Adrenal gland (tissue), 9 donors: ENCODE measurements at regions not wholly inside any gene's neighbourhood (a gene's known extent, or its start where the extent isn't known, plus 50 kb on each side); places are given as distances from the start of the nearest gene placed in this dataset.
A peak's percentile ranks its signal among the peaks of the same experiment; 100 is the strongest.

ENCODE experiments used
- DNase-seq, 7 donors: peaks; one replicate each; pipeline ENCODE4 v3.0.0-alpha.2; 2019 to 2020
- H3K27ac ChIP-seq, 5 donors: fragments of 200-600 bp; sonication (generic) in 4 of 5; 1 replicate in 3 of 5; 2 replicates in 2 of 5; pipeline versions ENCODE4 v1.5.1 to v1.8.0; 2016 to 2020; ENCODE audit warnings: mild to moderate bottlenecking in 1 of 5
- H3K27me3 ChIP-seq: fragments of 200-600 bp; 2 replicates; pipeline ENCODE4 v1.8.0; 2021
- H3K36me3 ChIP-seq, 2 donors: fragments of 200-600 bp; replicated peaks in 1 of 2; 1 replicate in 1 of 2; 2 replicates in 1 of 2; pipeline versions ENCODE4 v1.5.1 to v1.8.0; 2018 to 2022
- H3K4me1 ChIP-seq, 2 donors: fragments of 200-600 bp; replicated peaks in 1 of 2; 1 replicate in 1 of 2; 2 replicates in 1 of 2; pipeline versions ENCODE4 v1.5.1 to v1.8.0; 2018 to 2021
- H3K4me3 ChIP-seq, 4 donors: fragments of 200-600 bp; sonication (generic) in 3 of 4; one replicate each; pipeline ENCODE4 v1.5.1; 2016 to 2018
- H3K9me3 ChIP-seq, 3 donors: fragments of 200-600 bp; sonication (generic) in 1 of 3; replicated peaks in 1 of 3; 1 replicate in 2 of 3; 2 replicates in 1 of 3; pipeline versions ENCODE4 v1.5.1 to v1.8.0; 2016 to 2021
- CTCF ChIP-seq, 6 experiments: fragments of 450-650 bp in 4 of 6; fragments of 200-600 bp in 2 of 6; sonication (generic) in 1 of 6; IDR thresholded peaks; 1 replicate in 5 of 6; 2 replicates in 1 of 6; pipeline versions ENCODE4 v1.5.1 to v1.8.0; 2016 to 2021; ENCODE audit warnings: antibody characterized with exemption in 6 of 6, mild to moderate bottlenecking in 2 of 6, moderate library complexity in 1 of 6
- POLR2A ChIP-seq, 2 donors: fragments of 450-650 bp; IDR thresholded peaks; one replicate each; pipeline ENCODE4 v1.6.1; 2017; ENCODE audit warnings: antibody characterized with exemption in 2 of 2, mild to moderate bottlenecking in 2 of 2, moderate library complexity in 1 of 2
- WGBS, 4 donors: extraction: QIAGEN DNeasy Blood & Tissue Kit in 2 of 4; methylation state at CpG; one replicate each; pipeline versions ENCODE4 v1.1.5 to v1.1.7; 2013 to 2017; 5-methylcytosine and 5-hydroxymethylcytosine counted together
- intact Hi-C, 2 donors: fragments of 100-400 bp; cut with DNase I; formaldehyde crosslinking; loops; one replicate each; pipeline versions ENCODE4 v1.14.1 to v1.15.0; 2022 to 2023
- donor health status: healthy with polysubstance abuse.
- donor health status: Bipolar disorder and iron deficiency.
- donor health status: DM: yes; HTN: yes; CAD: no.
- donor health status: DM: no; HTN: no; CAD: no.
- donor health status: DM: no; HTN: no; CAD: no.

GRCh38 chrX:69284491-69284890, 119.2 kb upstream of the PJA1 start:
- Histone ChIP-seq H3K27me3 (peaks cover 29% of the 10 kb centered on the region), H3K27ac (peak overlapping the region in 1 of 5 donors; percentile 20), H3K9me3 (no peaks in the 10 kb centered on the region), H3K36me3 (no peaks in the 10 kb centered on the region), H3K4me3 (no peak overlapping the region), H3K4me1 (peaks cover 0 to 8% of the 10 kb centered on the region in 2 donors)
- 86 to 92% (median 87%) methylated on average over 8 of the region's 8 CpGs for WGBS, 4 donors
- intact Hi-C loops, result loop anchor here in 1 of 2 donors (5.0 kb wide), 1 partner anchor 462 kb away; no protein-coding TSS in a partner anchor
- no peak for DNase-seq
- TF ChIP-seq POLR2A (IDR thresholded peaks at IDR 0.05) (no peak), CTCF (IDR thresholded peaks at IDR 0.05) (no peak)

- H3K27ac ChIP-seq, result no peak overlapping the region
These were observed 117.8 kb upstream of the PJA1 start for GRCh38 chrX:69282893-69283690.

GRCh38 chrX:69280933-69281332, 115.7 kb upstream of the PJA1 start:
- 53 to 63% (median 59%) methylated on average over 4 of the region's 4 CpGs for WGBS, 4 donors
- no peak overlapping the region for H3K27ac ChIP-seq
- peaks cover 0 to 4% of the 10 kb centered on the region in 2 donors for H3K4me1 ChIP-seq
- intact Hi-C loops, result loop anchor here in 1 of 2 donors (5.0 kb wide), 1 partner anchor 459 kb away; no protein-coding TSS in a partner anchor
- H3K36me3 ChIP-seq, result no peaks in the 10 kb centered on the region
- TF ChIP-seq POLR2A (IDR thresholded peaks at IDR 0.05) (no peak), CTCF (IDR thresholded peaks at IDR 0.05) (no peak)
- H3K27me3 ChIP-seq, result peaks cover 27% of the 10 kb centered on the region
- H3K4me3 ChIP-seq, result no peak overlapping the region
- DNase-seq, result no peak
- H3K9me3 ChIP-seq, result no peaks in the 10 kb centered on the region

More at GRCh38 chrX:69282893-69283690, 117.8 kb upstream of the PJA1 start:
- no peaks in the 10 kb centered on the region for H3K9me3 ChIP-seq
- H3K4me3 ChIP-seq, result no peak overlapping the region
- intact Hi-C loops, result loop anchor here in 1 of 2 donors (5.0 kb wide), 1 partner anchor 461 kb away; no protein-coding TSS in a partner anchor
- WGBS, 4 donors, result 67 to 89% (median 70%) methylated on average over 8 to 10 of the region's 10 CpGs
- DNase-seq, result no peak
- peaks cover 0 to 8% of the 10 kb centered on the region in 2 donors for H3K4me1 ChIP-seq
- no peak for TF ChIP-seq CTCF (IDR thresholded peaks at IDR 0.05)
- TF ChIP-seq POLR2A (IDR thresholded peaks at IDR 0.05), result no peak
- H3K27me3 ChIP-seq, result peaks cover 26% of the 10 kb centered on the region
- no peaks in the 10 kb centered on the region for H3K36me3 ChIP-seq

GRCh38 chrX:69279234-69279633, 114.0 kb upstream of the PJA1 start:
- Histone ChIP-seq H3K36me3 (no peaks in the 10 kb centered on the region), H3K27ac (no peak overlapping the region), H3K4me1 (no peaks in the 10 kb centered on the region), H3K9me3 (no peaks in the 10 kb centered on the region), H3K27me3 (peaks cover 20% of the 10 kb centered on the region), H3K4me3 (no peak overlapping the region)
- 70 to 89% (median 73%) methylated on average over 3 of the region's 3 CpGs; no CpG with 5 or more reads in 1 of the 4 donors for WGBS, 4 donors
- no peak for TF ChIP-seq CTCF (IDR thresholded peaks at IDR 0.05)
- no peak for DNase-seq
- intact Hi-C loops, result no loop called here
